ENCODE measurements at regions not wholly inside any gene's neighbourhood (a gene's known extent, or its start where the extent isn't known, plus 50 kb on each side); places are given as distances from the start of the nearest gene placed in this dataset.
A peak's percentile ranks its signal among the peaks of the same experiment; 100 is the strongest.

DNA sequence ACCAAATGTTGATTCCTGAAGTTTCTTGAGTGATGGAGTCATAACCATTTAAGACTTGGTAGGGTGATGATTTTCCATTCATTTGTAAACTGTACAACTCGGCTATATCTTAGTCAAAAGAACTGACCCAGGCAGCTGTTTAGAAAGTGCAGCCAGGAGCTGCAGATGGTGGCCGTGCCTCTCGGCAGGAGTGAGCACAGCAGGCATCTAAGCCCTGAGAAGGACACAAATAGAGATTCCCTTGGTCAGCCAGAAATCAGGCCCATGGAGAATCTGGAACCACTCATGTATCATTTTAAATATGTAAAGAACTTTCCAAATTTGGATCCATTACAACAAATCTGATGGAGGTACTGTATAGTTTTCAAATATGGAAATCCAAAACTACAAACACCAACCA is 177.0 kb upstream of the AKR1E2 start:
- H3K27me3 Mint-ChIP-seq (ENCODE audit: low read depth, unreplicated experiment), result no peaks in the 10 kb centered on the region
- H2AFZ ChIP-seq (ENCODE audit: low read depth, low read length), result no peak overlapping the region
- no peaks in the 10 kb centered on the region for H3K27me3 ChIP-seq (ENCODE audit: insufficient read depth, low read length)
- TF ChIP-seq, protein P1, sequence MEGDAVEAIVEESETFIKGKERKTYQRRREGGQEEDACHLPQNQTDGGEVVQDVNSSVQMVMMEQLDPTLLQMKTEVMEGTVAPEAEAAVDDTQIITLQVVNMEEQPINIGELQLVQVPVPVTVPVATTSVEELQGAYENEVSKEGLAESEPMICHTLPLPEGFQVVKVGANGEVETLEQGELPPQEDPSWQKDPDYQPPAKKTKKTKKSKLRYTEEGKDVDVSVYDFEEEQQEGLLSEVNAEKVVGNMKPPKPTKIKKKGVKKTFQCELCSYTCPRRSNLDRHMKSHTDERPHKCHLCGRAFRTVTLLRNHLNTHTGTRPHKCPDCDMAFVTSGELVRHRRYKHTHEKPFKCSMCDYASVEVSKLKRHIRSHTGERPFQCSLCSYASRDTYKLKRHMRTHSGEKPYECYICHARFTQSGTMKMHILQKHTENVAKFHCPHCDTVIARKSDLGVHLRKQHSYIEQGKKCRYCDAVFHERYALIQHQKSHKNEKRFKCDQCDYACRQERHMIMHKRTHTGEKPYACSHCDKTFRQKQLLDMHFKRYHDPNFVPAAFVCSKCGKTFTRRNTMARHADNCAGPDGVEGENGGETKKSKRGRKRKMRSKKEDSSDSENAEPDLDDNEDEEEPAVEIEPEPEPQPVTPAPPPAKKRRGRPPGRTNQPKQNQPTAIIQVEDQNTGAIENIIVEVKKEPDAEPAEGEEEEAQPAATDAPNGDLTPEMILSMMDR (IDR thresholded peaks at IDR 0.05; ENCODE audit: insufficient read depth, low read depth, low read length), result no peak
- TF ChIP-seq EZH2 (IDR thresholded peaks at IDR 0.05; ENCODE audit: insufficient read depth, low read length), result no peak
- no peak overlapping the region for H3K27ac Mint-ChIP-seq (ENCODE audit: unreplicated experiment)
- no peaks in the 10 kb centered on the region for H4K20me1 ChIP-seq (ENCODE audit: insufficient read depth, low read length)
- H3K9me3 Mint-ChIP-seq (ENCODE audit: unreplicated experiment), result no peaks in the 10 kb centered on the region
- H3K27ac ChIP-seq (ENCODE audit: low read depth, low read length), result no peak overlapping the region
- DNase-seq (ENCODE audit: low read depth) (no peak), FAIRE-seq (no peak)
- H3K4me2 ChIP-seq (ENCODE audit: low read length), result no peak overlapping the region
- H3K36me3 Mint-ChIP-seq (ENCODE audit: low read depth, unreplicated experiment), result no peaks in the 10 kb centered on the region
- peaks cover 6% of the 10 kb centered on the region for H3K4me1 ChIP-seq (ENCODE audit: insufficient read depth, low read length)
- no peaks in the 10 kb centered on the region for H3K79me2 ChIP-seq (ENCODE audit: insufficient read depth, low read length)
- H3K9me3 ChIP-seq (ENCODE audit: insufficient read depth, low read depth, low read length), result no peaks in the 10 kb centered on the region
- H3K4me1 Mint-ChIP-seq (ENCODE audit: low read depth, unreplicated experiment), result peaks cover 28% of the 10 kb centered on the region
- H3K4me3 Mint-ChIP-seq (ENCODE audit: unreplicated experiment), result no peak overlapping the region
- H3K9ac ChIP-seq (ENCODE audit: low read length), result no peak overlapping the region
- no peaks in the 10 kb centered on the region for H3K36me3 ChIP-seq (ENCODE audit: insufficient read depth, low read length)
- H3K4me3 ChIP-seq (ENCODE audit: insufficient read depth, low read depth, low read length), result no peak overlapping the region

DNA sequence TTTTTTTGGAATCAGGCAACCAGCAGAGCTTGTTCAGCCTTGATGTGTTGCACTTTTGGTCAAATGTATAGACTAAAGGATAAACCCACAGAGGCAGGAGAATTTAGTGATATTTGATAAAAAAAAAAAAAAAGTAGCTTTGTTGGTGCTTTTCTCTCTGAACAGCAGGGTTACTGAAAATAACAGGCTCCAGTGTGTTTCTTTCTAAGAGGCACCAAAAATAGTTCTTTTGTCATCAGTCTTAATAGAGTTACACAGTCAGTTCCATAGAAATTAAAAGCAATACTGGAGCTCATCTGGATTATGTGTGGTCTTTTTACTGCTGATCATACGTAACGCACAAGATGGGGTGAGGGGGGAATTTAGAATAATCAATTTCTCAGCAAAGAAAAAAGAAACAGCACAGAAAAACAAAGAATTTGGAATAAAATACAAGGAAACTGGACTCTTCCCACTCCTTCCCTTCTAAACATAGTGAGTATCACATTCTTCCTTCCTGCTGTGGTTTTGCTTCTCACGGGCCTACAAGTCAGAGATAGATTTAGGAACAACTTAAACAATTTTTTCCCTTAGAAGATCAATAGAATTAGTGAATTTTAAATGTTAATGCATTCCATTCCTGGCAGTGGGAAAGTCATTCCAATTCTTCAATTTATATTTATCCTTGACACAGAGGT is 178.8 kb upstream of the AKR1E2 start:
- H4K20me1 ChIP-seq (ENCODE audit: insufficient read depth, low read length), result no peaks in the 10 kb centered on the region
- Mint-ChIP-seq H3K27ac (ENCODE audit: unreplicated experiment) (peak overlapping the region; percentile 93), H3K27me3 (ENCODE audit: low read depth, unreplicated experiment) (no peaks in the 10 kb centered on the region), H3K9me3 (ENCODE audit: unreplicated experiment) (no peaks in the 10 kb centered on the region), H3K4me1 (ENCODE audit: low read depth, unreplicated experiment) (peaks cover 23% of the 10 kb centered on the region), H3K36me3 (ENCODE audit: low read depth, unreplicated experiment) (no peaks in the 10 kb centered on the region), H3K4me3 (ENCODE audit: unreplicated experiment) (no peak overlapping the region)
- H3K9ac ChIP-seq (ENCODE audit: low read length), result peak overlapping the region; percentile 23
- no peaks in the 10 kb centered on the region for H3K9me3 ChIP-seq (ENCODE audit: insufficient read depth, low read depth, low read length)
- H2AFZ ChIP-seq (ENCODE audit: low read depth, low read length), result no peak overlapping the region
- H3K27me3 ChIP-seq (ENCODE audit: insufficient read depth, low read length), result no peaks in the 10 kb centered on the region
- no peak for FAIRE-seq
- H3K4me1 ChIP-seq (ENCODE audit: insufficient read depth, low read length), result peaks cover 6% of the 10 kb centered on the region
- H3K4me3 ChIP-seq (ENCODE audit: insufficient read depth, low read depth, low read length), result no peak overlapping the region
- DNase-seq (ENCODE audit: low read depth), result peak; percentile 53
- no peaks in the 10 kb centered on the region for H3K79me2 ChIP-seq (ENCODE audit: insufficient read depth, low read length)
- H3K27ac ChIP-seq (ENCODE audit: low read depth, low read length), result peak overlapping the region; percentile 49
- no peaks in the 10 kb centered on the region for H3K36me3 ChIP-seq (ENCODE audit: insufficient read depth, low read length)
- TF ChIP-seq EZH2 (IDR thresholded peaks at IDR 0.05; ENCODE audit: insufficient read depth, low read length), result no peak
- TF ChIP-seq, protein P1 (IDR thresholded peaks at IDR 0.05; ENCODE audit: insufficient read depth, low read depth, low read length), result no peak
- H3K4me2 ChIP-seq (ENCODE audit: low read length), result peak overlapping the region; percentile 11

DNA sequence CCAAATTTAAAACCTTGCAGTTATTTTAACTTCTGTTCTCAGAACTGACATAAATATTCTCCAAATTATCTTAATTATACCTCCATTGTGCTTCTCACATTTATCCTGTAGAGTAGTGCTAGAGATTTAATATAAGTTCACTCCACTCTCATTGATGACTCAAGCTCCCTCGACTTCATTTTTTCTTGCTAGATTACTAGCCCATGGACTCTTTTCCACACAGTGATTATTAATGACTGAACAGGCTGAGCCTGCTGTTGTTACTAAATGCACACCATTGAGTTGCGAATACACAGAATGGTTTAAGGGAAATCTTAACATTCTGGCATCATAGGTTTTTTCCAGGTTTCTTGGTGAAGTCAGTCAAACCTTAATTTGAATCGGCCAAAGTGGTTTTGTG is 179.5 kb upstream of the AKR1E2 start:
- Histone ChIP-seq H3K36me3 (ENCODE audit: insufficient read depth, low read length) (no peaks in the 10 kb centered on the region), H3K79me2 (ENCODE audit: insufficient read depth, low read length) (no peaks in the 10 kb centered on the region), H2AFZ (ENCODE audit: low read depth, low read length) (peak overlapping the region; percentile 1), H3K9ac (ENCODE audit: low read length) (peak overlapping the region; percentile 23), H3K9me3 (ENCODE audit: insufficient read depth, low read depth, low read length) (no peaks in the 10 kb centered on the region), H3K27ac (ENCODE audit: low read depth, low read length) (peak overlapping the region; percentile 42), H3K4me3 (ENCODE audit: insufficient read depth, low read depth, low read length) (no peak overlapping the region), H3K27me3 (ENCODE audit: insufficient read depth, low read length) (no peaks in the 10 kb centered on the region), H4K20me1 (ENCODE audit: insufficient read depth, low read length) (no peaks in the 10 kb centered on the region), H3K4me2 (ENCODE audit: low read length) (peak overlapping the region; percentile 11), H3K4me1 (ENCODE audit: insufficient read depth, low read length) (peaks cover 6% of the 10 kb centered on the region)
- no peaks in the 10 kb centered on the region for H3K36me3 Mint-ChIP-seq (ENCODE audit: low read depth, unreplicated experiment)
- peak; percentile 55 for DNase-seq (ENCODE audit: low read depth)
- H3K9me3 Mint-ChIP-seq (ENCODE audit: unreplicated experiment), result no peaks in the 10 kb centered on the region
- FAIRE-seq, result peak; percentile 65
- H3K4me1 Mint-ChIP-seq (ENCODE audit: low read depth, unreplicated experiment), result peaks cover 22% of the 10 kb centered on the region
- TF ChIP-seq, protein P1 (IDR thresholded peaks at IDR 0.05; ENCODE audit: insufficient read depth, low read depth, low read length), result no peak
- TF ChIP-seq EZH2 (IDR thresholded peaks at IDR 0.05; ENCODE audit: insufficient read depth, low read length), result no peak
- no peak overlapping the region for H3K4me3 Mint-ChIP-seq (ENCODE audit: unreplicated experiment)
- peak overlapping the region; percentile 93 for H3K27ac Mint-ChIP-seq (ENCODE audit: unreplicated experiment)
- no peaks in the 10 kb centered on the region for H3K27me3 Mint-ChIP-seq (ENCODE audit: low read depth, unreplicated experiment)
